DOHH2 (cell line): ENCODE measurements at regions not wholly inside any gene's neighbourhood (a gene's known extent, or its start where the extent isn't known, plus 50 kb on each side); places are given as distances from the start of the nearest gene placed in this dataset.

ENCODE experiments used
- CTCF ChIP-seq: fragments of 200-600 bp; sonication (generic); IDR thresholded peaks from one replicate; pipeline ENCODE4 v1.5.1; 2014; ENCODE audit warnings: antibody characterized with exemption, mild to moderate bottlenecking, low read depth, low read length; ENCODE audit not compliant: poor library complexity, severe bottlenecking
- EZH2phosphoT487 ChIP-seq: fragments of 200-600 bp; sonication (generic); IDR thresholded peaks from 2 replicates; pipeline ENCODE4 v1.6.1; 2017; ENCODE audit warnings: borderline replicate concordance, mild to moderate bottlenecking, antibody characterized with exemption, low read length, moderate library complexity, mixed read lengths

- no peak for TF ChIP-seq CTCF
- no peak for TF ChIP-seq EZH2phosphoT487
Observed at GRCh38 chr1:68979891-68980290, 483.0 kb upstream of the DEPDC1 start.
